Fibroblast of the conjunctiva (primary cell): ENCODE measurements at regions not wholly inside any gene's neighbourhood (a gene's known extent, or its start where the extent isn't known, plus 50 kb on each side); places are given as distances from the start of the nearest gene placed in this dataset.
A peak's percentile ranks its signal among the peaks of the same experiment; 100 is the strongest.
"Not testable (repeated sequence)": the region's sequence is repeated elsewhere in the genome, so short reads cannot be mapped to it uniquely, and the experiment has no call there.

Experiments
- DNase-seq: peaks from one replicate; pipeline ENCODE4 v3.0.0-alpha.2; 2010; ENCODE audit warnings: low read depth

DNA sequence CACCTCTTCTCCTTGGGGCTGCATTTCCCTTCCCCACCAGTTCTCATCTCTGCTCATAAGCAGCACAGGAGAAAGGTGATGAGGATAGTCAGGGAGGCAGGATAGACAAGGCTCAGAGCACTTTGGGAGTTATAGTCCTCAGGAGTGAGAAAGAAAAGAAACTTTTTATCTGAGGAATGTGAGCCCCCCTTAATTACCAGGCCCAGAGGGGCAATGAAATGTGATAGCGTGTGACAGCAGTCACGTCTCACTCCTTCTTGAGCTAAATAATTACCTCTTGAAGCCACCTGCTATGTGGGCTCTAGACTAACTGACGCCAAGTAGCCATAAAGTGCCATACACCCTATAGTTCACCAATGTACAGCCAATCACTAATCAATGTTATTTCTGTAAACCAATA, 105.8 kb downstream of the SPP2 start:
- no peak for DNase-seq

DNA sequence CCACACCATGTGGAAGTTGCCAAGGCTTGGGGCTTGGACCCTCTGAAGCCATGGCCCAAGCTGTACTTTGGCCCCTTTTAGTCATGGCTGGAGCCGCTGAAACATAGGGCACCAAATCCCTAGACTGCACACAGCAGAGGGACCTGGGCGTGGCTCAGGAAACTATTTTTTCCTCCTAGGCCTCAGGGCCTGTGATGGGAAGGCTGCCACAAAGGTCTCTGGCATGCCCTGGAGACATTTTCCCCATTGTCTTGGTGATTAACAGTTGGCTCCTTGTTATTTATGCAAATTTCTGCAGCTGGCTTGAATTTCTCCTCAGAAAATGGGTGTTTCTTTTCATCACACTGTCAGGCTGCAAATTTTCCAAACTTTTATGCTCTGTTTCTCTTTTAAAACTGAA, 102.3 kb downstream of the SPP2 start:
- not testable (repeated sequence) for DNase-seq

DNA sequence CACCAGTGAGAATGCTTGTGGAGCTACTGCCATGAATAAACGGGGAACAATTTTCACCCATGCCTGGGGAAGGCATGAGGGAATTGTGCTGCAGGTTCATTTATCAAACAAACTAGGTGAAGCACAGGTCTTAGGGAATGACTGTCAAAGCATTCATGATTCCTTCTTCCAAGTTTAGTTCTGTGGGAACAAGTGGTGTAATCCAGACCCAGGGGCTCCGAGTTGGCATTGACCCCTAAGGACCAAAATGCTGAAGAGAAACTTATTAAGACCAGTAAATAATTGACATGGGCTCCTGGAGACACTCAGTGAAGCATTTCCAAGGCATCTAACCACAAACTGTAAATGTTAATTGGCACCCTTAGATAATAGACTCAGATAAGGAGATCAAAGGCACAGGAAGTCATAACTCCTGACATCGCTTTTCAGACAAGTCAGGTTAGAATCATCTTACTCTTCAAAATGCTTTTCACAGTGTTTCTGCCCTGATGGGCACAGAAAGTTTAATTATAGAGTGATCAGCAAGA, 96.9 kb downstream of the SPP2 start:
- DNase-seq, result no peak

DNA sequence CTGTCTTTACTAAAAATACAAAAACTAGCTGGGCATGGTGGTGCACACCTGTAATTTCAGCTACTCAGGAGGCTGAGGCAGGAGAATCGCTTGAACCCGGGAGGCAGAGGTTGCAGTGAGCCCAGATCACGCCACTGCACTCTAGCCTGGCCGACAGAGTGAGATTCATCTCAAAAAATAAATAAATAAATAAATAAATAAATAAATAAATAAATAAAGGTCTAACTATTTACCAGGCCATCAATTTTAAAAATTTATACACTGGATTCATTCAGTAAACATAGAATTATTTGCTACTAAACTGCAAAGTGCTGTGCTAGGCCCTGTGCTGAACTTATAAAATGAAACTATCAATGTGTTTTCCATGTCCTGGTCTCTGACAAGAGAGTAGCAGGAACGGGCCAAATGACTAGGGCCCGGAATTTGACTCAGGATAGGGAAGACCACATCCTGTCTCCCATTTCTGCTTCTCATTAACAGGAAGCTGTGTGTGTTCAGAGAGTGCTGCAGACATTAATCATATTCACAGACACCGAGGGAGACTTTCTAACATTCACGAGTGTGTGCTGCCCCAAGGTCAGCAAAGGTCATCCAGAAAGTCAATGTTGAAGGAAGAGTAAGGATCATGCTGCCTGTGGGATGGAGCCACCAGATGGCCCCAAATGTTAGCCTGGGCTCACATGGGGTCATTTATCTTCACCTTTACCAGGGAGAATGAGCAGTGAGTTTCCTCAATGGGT, 95.8 kb downstream of the SPP2 start:
- DNase-seq, result no peak

DNA sequence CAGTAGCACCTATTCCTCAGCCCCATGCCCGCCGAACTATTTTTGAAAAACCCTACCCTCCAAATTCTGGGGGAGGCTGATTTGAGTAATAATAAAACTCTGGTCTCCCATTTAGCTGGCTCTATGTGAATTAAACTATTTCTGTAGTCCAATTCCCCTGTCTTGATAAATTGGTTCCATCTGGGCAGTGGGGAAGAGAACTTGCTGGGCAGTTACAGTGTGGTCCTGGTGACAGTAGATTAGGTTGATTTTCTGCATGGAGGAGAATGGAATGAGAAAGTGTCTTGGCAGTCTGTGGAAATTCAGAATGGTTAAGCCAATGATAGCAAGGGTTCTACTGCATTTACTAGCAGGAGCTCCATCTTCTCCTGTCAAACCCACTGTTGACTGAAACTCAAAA, 95.0 kb downstream of the SPP2 start:
- no peak for DNase-seq

DNA sequence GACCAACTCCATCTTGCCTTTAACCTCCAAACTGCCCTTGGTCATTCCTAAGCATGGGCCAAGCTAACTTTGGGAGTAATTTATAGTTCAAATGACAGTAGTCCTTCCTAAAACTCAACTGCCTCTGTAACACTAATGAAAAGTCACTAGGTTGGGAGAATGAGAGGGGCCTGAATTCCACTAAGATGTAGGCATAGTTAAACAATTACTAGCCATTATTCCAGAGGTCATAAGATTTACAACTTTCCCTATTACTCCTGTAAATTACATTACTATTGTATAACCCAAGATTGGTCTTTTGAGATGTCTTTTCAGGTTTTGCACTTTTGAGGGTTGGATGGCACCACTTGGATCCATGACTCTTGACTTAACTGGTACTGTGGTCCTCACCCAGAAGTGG, 94.6 kb downstream of the SPP2 start:
- no peak for DNase-seq

DNA sequence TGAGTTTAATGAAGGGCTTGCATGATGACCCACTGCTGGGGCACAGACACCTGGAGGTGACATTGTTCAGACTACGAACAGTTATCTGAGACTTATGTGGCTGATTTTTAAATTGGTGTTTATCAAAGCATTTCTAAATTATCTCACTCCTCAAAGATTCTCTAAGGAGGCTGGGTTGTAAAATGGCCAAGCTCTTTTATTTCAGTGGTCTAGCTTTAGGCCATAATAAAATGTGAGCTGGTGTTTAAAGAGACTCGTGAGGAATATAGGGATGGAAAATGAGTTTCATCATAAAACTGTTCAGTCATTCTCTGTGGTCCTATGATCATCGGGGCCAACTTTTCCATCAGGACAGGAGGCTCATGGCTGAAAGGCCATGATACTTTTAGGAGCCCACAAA, 93.4 kb downstream of the SPP2 start:
- no peak for DNase-seq

DNA sequence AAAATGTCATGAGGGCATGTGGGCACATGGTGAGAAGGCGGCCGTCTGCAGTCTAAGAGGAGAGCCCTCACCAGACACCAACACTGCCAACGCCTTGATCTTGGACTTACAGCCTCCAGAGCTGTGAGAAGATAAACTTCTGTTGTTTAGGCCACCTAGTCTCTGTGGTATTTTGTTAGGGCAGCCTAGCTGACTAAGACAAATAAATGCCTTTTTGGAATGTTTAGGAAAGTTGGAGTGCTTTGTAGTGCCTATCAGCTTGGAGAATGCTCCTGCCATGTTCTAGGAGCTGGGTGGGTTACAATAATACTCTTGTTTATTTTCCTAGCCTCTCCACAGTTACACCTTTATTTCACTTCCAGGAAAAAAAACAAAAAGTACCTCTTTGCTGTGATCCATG, 92.0 kb downstream of the SPP2 start:
- no peak for DNase-seq

DNA sequence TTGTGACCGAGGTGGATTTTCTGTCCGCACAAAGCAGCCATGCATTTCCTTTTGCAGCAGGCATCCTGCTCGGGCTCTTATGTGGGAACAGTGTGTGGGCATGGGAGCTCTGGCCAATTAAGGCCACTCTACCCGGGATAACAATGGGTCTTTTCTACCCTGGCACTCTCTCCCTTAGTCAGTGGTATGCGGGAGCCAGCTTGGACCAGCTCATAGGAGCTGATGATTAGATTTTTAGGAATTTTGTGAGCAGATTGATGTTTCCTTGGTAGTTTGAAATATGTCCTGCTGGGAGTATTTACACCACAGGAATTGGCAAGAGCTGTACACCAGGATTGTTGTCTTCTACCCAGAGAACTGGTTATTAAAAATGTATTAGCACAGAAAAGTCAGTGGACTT, 89.3 kb downstream of the SPP2 start:
- DNase-seq, result no peak

DNA sequence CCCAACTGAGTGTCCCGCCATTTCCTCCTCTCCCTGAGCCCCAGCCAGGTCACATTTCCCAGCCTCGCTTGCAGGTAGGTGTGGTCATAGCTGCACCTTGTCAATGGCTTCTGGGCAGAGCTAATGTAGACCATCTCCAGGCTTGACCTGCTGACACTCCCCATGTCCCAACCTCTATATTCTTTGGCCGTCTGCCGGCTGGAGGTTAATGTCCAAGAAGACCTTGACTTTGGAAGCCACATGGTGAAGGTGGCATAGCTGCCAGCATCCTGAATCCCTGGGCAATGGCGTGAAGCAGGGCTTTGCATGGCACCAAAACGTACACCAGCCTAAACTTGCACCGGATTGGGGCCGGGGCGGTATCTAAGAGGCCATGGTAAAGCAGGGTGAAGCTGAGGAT, 88.3 kb downstream of the SPP2 start:
- DNase-seq, result no peak

DNA sequence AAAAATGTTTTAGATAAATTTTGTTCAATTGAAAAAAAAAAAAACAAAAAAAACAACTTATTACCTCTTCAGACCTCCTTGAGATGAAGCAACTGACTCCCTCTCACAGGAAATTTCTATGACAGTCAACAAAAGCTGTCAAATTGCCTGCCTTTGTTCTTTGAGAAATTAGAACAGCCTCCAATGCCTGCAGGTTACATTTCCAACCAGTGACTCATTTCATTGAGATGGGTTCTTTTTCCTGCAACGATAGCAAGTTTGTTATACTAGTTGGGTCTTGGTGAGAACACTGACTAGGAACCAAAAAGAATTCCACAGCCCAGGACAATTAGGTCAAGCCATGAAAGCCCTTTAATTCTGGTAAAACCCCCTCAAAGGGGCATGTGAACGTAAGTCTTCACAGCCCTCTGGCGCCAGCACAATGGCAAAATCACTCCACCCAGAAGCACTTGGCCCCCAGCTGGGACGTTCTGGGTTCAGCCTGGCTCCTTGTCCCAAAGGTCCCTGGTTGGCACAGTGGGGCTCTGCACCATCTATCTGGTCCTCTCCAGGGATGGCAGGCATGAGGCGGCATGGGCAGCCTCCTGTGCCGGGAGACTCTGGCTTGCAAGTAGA, 87.0 kb downstream of the SPP2 start:
- no peak for DNase-seq

DNA sequence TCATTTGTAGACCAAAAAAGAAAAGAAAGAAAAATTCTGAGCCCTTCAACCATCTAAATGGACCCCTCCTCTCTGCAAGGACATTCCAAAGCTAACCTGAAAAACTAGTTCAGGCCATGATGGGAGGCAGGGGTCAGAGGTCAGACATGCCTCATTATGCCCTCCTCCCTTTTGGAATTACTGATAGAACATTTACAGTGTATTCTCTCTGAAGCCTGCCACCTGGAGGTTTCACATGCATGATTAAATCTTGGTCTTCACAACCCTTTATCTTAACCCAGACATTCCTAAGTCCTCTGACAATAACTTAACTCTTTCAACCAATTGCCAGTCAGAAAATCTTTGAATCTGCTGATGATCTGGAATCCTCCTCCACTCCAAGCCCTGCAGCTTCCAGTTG, 86.0 kb downstream of the SPP2 start:
- DNase-seq, result no peak

DNA sequence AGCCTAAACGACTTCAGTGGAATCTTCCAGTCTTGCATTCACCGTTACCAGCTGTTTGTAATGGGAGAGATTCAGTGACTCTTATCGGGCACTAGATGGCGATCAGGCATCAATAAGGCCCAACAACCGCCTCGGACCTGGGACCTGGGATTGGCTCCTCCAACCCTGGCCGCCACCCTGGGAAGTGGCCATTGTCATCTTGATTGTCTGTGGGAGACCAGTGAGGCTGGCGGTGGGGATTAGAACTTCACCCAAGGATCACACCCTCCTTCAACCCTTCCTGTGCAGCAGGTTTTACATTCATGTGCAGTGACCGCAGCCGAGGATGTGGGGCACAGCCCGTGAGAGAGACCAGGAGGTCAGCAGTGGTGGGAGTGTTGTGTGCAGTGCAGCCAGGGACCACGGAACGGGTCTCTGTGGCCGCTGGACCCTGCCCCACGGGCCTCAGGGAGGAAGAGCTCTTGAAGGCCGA, 85.3 kb downstream of the SPP2 start:
- DNase-seq, result peak; percentile 51

DNA sequence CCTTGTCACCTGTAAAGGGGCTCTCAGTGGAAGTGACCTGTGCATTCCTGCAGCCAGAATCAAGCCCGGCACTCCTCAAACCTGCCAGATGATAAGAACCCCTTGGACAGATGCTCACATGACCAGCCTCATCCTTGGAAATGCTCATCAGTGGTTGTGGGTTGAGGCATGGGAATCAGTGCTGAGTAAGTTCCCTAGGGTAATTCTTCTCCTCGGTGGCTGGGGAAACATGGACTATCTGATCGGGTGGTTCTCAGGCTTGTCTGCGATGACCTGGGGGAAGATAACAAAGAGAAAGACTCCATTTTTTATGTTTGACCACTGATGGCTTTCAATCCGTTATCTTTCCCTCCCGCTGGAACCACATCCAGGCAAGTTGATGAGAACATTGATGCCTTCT, 84.0 kb downstream of the SPP2 start:
- DNase-seq, result no peak

DNA sequence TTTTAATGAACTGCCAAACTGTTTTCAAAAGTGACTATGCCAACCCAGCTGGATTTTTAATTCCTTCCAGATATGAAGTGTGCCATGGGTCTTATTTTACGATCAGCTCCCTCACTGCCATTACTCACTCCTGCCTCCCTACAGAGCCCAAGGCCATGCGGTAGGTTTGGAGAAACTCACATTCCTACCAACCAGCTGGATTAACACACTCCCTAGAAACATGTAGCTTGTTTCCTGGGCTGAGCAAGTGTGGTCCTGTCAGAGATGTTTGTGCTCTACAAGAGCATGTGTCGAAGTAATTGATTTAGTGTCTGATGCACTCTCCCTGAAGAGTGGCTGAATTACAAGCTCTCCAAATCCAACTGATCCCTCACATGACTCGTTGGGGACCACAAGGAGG, 82.5 kb downstream of the SPP2 start:
- no peak for DNase-seq

DNA sequence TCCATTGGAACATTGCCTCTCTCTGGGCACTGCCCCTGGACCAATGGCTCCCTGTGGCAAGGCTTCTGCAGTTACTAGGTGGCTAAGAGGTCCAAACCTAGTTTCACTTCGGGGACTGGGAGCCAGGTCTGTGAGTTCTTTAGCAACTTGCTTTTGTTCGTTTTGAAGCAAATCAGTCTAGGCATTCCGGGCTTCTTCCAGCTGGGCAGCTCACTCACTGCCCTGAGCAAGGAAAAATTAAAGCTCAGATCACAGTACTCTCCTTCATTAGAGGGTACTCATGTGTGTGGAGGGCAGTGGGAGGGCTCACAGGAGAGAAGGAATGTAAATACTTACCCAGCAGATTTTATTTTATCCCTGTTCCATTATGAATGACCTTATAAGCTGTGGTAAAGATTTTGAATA, 80.3 kb downstream of the SPP2 start:
- DNase-seq, result no peak

DNA sequence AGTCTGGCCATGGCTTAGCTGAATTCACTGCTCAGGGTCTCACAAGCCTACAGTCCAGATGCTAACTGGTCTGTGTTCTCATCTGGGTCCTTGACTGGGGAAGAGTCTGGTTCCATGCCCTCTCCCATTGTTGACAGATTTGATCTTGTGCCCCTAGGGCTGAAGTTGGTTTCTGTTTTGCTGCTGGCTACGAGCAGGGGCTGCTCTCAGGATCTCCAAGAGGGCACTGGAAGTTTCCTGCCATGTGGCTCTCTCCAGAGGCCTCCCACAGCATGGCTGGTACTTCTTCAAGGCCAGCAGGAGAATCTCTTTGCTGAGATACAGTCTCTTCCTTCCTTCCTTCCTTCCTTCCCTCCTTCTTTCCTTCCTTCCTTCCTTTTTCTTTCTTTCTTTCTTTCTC, 78.1 kb downstream of the SPP2 start:
- no peak for DNase-seq
